Mucosa of descending colon (tissue), 3 donors: ENCODE measurements at regions not wholly inside any gene's neighbourhood (a gene's known extent, or its start where the extent isn't known, plus 50 kb on each side); places are given as distances from the start of the nearest gene placed in this dataset.
"Not testable (repeated sequence)": the region's sequence is repeated elsewhere in the genome, so short reads cannot be mapped to it uniquely, and the experiment has no call there.

Experiments
- ATAC-seq: fragments of 200-7000 bp; cut with Tn5 transposase; one replicate; pipeline ENCODE4 v1.9.1; 2020; ENCODE audit warnings: mild to moderate bottlenecking, moderate library complexity
- DNase-seq, 3 donors: peaks; one replicate each; pipeline ENCODE4 v3.0.0-alpha.2; 2020
- H3K36me3 ChIP-seq: fragments of 200-600 bp; one replicate; pipeline ENCODE4 v1.8.0; 2021; ENCODE audit warnings: low read depth, mild to moderate bottlenecking
- H3K4me1 ChIP-seq: fragments of 200-600 bp; one replicate; pipeline ENCODE4 v1.8.0; 2021; ENCODE audit warnings: low read depth, mild to moderate bottlenecking
- H3K4me3 ChIP-seq: fragments of 200-600 bp; one replicate; pipeline ENCODE4 v1.8.0; 2021; ENCODE audit warnings: mild to moderate bottlenecking
- H3K9me3 ChIP-seq: fragments of 200-600 bp; one replicate; pipeline ENCODE4 v1.8.0; 2021; ENCODE audit warnings: mild to moderate bottlenecking
- intact Hi-C, 2 donors: fragments of 100-400 bp; cut with DNase I in 1 of 2; cut with micrococcal nuclease in 1 of 2; formaldehyde crosslinking; loops; one replicate each; pipeline versions ENCODE4 v1.11.0 to v1.11.1; 2022; cut with DNase I, micrococcal nuclease
- TF ChIP-seq, protein P1 (sequence below): fragments of 200-600 bp; IDR thresholded peaks from one replicate; pipeline ENCODE4 v1.8.0; 2022; ENCODE audit warnings: antibody characterized with exemption, mild to moderate bottlenecking
- donor health status: DM: no; HTN: no; CAD: no; lungs with moderate emphysema.
- donor health status: DM: no; HTN: no; CAD: no.
- donor health status: DM: no; HTN: yes; CAD: no.

DNA sequence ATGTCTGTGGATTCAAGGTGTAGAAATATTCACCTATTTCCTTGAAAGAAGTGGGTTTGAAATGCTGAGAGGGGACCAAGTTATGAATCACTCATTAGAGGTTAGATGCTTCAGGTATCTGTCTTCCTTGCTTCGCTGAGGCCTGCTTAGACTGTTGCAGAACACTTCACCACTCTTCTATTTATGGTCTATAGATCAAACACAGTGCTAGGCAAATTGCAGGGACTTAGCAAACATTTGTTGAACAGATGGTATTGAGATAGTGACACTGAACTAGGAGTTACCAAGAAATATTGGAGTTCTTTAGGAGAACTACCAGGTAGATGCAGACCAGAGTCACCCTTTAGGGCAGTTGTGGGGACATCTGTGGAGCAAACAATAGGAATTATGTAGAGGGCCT is 123.8 kb downstream of the RFPL4B start:
- intact Hi-C loops = no loop called here
- Histone ChIP-seq H3K36me3 (no peaks in the 10 kb centered on the region), H3K4me1 (no peaks in the 10 kb centered on the region), H3K4me3 (no peak overlapping the region), H3K9me3 (no peaks in the 10 kb centered on the region)
- ATAC-seq (no peak), DNase-seq (no peak)
- TF ChIP-seq, protein P1, sequence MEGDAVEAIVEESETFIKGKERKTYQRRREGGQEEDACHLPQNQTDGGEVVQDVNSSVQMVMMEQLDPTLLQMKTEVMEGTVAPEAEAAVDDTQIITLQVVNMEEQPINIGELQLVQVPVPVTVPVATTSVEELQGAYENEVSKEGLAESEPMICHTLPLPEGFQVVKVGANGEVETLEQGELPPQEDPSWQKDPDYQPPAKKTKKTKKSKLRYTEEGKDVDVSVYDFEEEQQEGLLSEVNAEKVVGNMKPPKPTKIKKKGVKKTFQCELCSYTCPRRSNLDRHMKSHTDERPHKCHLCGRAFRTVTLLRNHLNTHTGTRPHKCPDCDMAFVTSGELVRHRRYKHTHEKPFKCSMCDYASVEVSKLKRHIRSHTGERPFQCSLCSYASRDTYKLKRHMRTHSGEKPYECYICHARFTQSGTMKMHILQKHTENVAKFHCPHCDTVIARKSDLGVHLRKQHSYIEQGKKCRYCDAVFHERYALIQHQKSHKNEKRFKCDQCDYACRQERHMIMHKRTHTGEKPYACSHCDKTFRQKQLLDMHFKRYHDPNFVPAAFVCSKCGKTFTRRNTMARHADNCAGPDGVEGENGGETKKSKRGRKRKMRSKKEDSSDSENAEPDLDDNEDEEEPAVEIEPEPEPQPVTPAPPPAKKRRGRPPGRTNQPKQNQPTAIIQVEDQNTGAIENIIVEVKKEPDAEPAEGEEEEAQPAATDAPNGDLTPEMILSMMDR = no peak

DNA sequence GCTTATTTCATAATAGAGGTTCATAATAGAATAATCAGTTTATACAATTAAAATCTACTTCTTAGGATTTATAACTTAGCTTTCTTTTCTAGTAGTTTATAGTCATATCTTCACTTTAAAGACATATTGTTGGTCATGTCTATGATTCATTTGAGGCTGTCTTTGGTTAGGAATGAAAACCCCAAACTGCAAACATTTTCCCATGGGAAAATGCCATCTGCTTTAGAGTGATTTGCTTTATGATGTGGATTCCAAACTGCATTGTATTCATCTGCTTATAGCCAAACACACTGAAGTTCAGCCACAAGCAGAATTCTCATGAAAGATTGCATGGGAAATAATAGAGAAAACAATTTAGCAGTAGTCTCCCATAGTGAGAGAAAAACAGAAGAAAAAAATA is 128.0 kb downstream of the RFPL4B start:
- no peaks in the 10 kb centered on the region for H3K4me1 ChIP-seq
- intact Hi-C loops = no loop called here
- no peak overlapping the region for H3K4me3 ChIP-seq
- TF ChIP-seq, protein P1 = no peak
- no peaks in the 10 kb centered on the region for H3K9me3 ChIP-seq
- no peaks in the 10 kb centered on the region for H3K36me3 ChIP-seq
- ATAC-seq (no peak), DNase-seq (no peak)

DNA sequence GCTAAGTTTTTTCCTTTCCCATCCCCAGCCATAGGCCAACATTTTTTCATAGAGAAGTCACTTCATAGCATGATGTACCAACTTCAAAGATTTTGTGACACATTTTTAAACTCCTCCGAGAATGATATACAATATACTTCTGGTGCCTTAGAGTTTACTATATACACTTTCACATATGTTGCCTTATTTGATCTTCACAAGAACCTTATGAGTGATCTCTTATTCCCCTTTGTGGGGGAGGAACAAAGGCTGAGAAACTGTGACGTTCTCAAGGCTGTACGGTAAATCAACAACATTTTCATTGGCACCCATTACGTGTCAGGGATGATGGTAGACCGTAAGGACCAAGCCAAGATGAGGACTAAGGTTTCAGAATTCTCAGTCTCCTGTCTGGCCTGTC is 130.0 kb downstream of the RFPL4B start:
- ATAC-seq = no peak
- TF ChIP-seq, protein P1 = no peak

DNA sequence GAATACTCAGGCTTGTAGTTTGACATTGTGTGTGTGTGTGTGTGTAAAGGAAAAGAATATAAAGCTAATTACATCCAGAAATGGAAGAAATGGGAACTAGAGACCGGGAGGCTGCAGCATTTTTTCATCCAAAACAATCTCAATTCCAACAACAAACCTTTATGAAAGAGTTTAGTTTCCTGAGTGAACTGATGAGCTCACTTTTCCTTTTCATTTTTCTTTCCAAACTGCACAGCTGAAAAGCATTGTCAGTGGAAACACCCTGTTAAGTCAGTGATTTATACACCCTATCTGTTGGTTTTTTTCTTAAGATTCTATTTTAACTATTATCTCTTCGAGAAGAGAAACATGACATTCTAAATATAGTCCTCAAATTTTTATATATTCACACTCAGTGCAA is 130.9 kb downstream of the RFPL4B start:
- intact Hi-C loops = no loop called here
- TF ChIP-seq, protein P1 = no peak
- no peak for DNase-seq

More for the DNA sequence above, 130.0 kb downstream of the RFPL4B start:
- Histone ChIP-seq H3K4me3 (no peak overlapping the region), H3K4me1 (no peaks in the 10 kb centered on the region), H3K36me3 (no peaks in the 10 kb centered on the region), H3K9me3 (no peaks in the 10 kb centered on the region)
- DNase-seq = no peak
- intact Hi-C loops = no loop called here

DNA sequence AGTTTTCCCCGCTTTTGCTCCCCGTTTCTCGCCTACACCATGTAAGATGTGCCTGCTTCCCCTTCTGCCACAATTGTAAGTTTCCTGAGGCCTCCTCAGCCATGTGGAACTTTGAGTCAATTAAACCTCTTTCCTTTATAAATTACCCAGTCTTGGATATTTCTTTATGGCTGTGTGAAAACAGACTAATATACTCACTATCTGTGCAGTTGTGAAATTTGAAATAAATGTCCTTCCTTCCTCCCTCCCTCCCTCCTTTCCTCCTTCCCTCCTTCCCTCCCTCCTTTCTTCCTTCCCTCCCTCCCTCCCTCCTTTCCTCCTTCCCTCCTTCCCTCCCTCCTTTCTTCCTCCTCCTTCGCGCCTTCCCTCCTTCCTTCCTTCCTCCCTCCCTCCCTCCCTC is 132.8 kb downstream of the RFPL4B start:
- DNase-seq, H3K4me3 ChIP-seq, ATAC-seq, intact Hi-C loops, H3K4me1 ChIP-seq, H3K36me3 ChIP-seq, H3K9me3 ChIP-seq: not testable (repeated sequence)

More for the DNA sequence above, 130.9 kb downstream of the RFPL4B start:
- H3K9me3 ChIP-seq = no peaks in the 10 kb centered on the region
- no peak for ATAC-seq
- H3K4me1 ChIP-seq = no peaks in the 10 kb centered on the region
- no peaks in the 10 kb centered on the region for H3K36me3 ChIP-seq
- no peak overlapping the region for H3K4me3 ChIP-seq

DNA sequence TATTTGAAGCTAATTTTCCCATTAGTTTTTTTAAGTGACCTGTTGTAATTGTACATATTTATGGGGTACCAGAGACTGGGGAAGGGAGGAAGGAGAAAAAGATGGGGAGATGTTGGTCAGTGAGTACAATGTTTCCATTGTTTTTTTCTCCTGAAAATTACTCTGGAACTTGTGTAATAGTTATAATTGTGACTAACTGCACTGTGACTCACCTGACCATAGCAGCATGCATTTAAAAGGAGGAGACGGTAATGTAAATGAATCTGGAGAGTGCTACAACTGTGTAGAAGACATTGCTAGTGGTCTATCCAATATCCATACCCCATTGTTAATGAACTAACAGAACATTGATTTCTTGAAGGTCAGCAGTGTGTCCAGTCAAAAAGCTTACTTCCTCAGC is 133.4 kb downstream of the RFPL4B start:
- Histone ChIP-seq H3K36me3 (no peaks in the 10 kb centered on the region), H3K9me3 (no peaks in the 10 kb centered on the region), H3K4me1 (no peaks in the 10 kb centered on the region), H3K4me3 (no peak overlapping the region)
- TF ChIP-seq, protein P1 = no peak
- ATAC-seq = no peak
- no peak for DNase-seq
- intact Hi-C loops = no loop called here
